NB4 (cell line): ENCODE measurements at regions not wholly inside any gene's neighbourhood (a gene's known extent, or its start where the extent isn't known, plus 50 kb on each side); places are given as distances from the start of the nearest gene placed in this dataset.

ENCODE experiments used
- DNase-seq: peaks from one replicate; pipeline ENCODE4 v3.0.0; 2010; ENCODE audit warnings: low read depth
- H3K4me3 ChIP-seq: one replicate; pipeline ENCODE4 v1.5.1; 2011; ENCODE audit warnings: mild to moderate bottlenecking, low read depth, low read length, moderate library complexity
- MYC ChIP-seq: IDR thresholded peaks from 2 replicates; pipeline ENCODE4 v1.6.1; 2011; ENCODE audit warnings: low read depth, low read length
- POLR2A ChIP-seq: IDR thresholded peaks from 2 replicates; pipeline ENCODE4 v1.6.1; 2011; ENCODE audit warnings: mild to moderate bottlenecking; ENCODE audit not compliant: insufficient read length; ENCODE audit errors: extremely low read depth
- TF ChIP-seq, protein P1 (sequence below): IDR thresholded peaks from 2 replicates; pipeline ENCODE4 v1.6.1; 2011; ENCODE audit warnings: low read depth, low read length
- TF ChIP-seq, protein P2 (sequence below): IDR thresholded peaks from one replicate; pipeline ENCODE4 v1.5.1; 2012; ENCODE audit warnings: low read depth, low read length

DNA sequence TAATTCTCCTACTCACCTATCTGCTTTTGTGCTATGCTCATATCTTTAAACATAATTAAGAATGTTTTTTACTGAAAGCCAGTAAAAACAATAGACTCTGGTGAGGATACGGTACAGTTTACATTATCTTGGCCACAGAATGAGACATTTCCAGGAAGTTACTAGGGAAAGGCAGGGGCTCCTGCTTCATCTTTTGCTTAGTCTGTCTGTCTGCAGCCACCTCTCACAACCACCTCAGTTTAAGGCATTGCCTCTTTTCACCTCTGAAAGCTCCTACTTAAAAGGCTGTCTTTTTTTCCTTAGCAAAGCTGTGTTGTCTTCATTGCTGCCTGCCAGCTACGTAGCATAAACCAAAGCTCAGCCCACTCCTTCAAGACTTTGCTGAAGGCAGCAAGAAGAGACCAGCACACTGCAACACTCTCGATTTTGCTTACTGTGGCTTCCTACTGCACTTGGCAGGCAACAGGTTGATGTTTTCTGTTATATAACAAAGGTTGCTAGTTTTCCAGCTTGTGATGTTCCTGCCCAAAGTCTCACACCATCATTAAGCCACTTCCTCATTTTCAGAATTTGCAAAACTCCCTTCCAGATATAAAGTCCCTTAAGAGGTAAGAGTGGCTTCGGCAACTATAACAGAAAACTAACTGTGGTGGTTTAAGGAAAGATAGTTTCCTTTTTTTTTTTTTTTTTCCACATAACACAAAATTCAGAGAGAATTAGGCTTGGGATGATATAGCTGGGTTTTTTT is 432.9 kb downstream of the GRXCR1 start:
- TF ChIP-seq, protein P1, sequence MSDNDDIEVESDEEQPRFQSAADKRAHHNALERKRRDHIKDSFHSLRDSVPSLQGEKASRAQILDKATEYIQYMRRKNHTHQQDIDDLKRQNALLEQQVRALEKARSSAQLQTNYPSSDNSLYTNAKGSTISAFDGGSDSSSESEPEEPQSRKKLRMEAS: no peak
- TF ChIP-seq MYC: no peak
- TF ChIP-seq, protein P2, sequence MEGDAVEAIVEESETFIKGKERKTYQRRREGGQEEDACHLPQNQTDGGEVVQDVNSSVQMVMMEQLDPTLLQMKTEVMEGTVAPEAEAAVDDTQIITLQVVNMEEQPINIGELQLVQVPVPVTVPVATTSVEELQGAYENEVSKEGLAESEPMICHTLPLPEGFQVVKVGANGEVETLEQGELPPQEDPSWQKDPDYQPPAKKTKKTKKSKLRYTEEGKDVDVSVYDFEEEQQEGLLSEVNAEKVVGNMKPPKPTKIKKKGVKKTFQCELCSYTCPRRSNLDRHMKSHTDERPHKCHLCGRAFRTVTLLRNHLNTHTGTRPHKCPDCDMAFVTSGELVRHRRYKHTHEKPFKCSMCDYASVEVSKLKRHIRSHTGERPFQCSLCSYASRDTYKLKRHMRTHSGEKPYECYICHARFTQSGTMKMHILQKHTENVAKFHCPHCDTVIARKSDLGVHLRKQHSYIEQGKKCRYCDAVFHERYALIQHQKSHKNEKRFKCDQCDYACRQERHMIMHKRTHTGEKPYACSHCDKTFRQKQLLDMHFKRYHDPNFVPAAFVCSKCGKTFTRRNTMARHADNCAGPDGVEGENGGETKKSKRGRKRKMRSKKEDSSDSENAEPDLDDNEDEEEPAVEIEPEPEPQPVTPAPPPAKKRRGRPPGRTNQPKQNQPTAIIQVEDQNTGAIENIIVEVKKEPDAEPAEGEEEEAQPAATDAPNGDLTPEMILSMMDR: no peak
- DNase-seq: peak; percentile 4
- no peak overlapping the region for H3K4me3 ChIP-seq

DNA sequence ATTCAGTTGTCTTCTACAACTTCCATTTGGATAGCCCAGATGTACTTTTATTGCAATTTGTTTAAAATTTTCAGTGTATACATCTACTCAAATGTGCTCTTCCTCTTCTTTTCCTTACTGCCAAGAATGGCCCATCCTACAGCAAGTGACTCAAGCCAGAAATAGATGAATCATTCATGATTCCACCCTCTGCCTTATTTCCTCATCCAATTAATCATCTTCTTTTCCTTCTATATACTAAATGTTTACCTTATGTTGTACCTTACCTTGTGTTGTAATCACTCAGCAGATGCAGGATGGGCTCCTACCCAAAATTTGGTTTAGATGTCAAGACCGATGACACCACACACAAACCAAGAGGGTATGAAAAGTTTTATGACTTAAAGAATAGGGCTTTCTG is 437.8 kb downstream of the GRXCR1 start:
- no peak overlapping the region for H3K4me3 ChIP-seq
- no peak for DNase-seq
- TF ChIP-seq POLR2A (no peak), MYC (no peak)
- TF ChIP-seq, protein P2: no peak

DNA sequence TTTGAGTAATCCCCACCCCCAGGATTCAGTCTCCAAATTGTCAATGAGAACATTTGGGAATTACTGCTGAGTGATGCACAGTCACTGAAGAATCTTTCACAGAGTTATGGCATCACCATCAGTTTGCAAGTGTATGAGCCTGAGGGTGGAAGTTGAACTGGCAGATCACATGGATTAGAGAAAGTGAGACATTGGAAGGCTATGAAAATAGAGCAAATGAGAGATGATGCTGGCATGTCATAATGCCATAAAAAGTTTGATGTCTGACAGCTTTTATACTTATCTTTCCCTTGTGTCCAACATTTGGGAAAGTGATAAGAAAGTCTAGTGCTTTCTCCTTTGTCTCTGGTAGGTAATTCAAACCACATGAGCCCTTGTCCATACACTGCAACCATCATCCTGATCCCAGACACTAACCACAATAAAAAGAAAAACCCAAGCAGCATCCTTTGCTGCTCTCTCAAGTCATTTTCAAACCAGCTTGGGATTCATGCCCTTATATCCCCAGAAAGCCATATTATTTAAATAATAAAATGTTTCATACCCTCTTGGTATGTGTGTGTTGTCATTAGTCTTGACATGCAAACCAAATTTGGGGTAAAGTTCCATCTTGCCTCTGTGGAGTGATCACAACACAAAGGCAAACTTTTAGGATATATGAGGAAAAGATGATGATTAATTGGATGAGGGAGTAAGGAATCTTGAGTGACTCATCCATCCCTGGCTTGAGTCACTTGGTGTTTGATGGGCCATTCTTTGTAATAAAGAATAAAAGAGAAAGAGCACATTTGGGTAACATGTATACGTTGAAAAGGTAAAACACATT is 438.9 kb downstream of the GRXCR1 start:
- no peak for DNase-seq
- no peak overlapping the region for H3K4me3 ChIP-seq
- TF ChIP-seq POLR2A (no peak), MYC (no peak)
- TF ChIP-seq, protein P1: no peak
- TF ChIP-seq, protein P2: no peak

GRCh38 chr4:43332052-43332425 is 439.5 kb downstream of the GRXCR1 start:
- TF ChIP-seq POLR2A: no peak
- no peak for TF ChIP-seq MYC
- TF ChIP-seq, protein P1: no peak
- TF ChIP-seq, protein P2: no peak
- no peak overlapping the region for H3K4me3 ChIP-seq
- DNase-seq: no peak

- H3K4me3 ChIP-seq: no peak overlapping the region
- DNase-seq: no peak
- TF ChIP-seq, protein P1: no peak
- no peak for TF ChIP-seq POLR2A
- TF ChIP-seq, protein P2: no peak
- no peak for TF ChIP-seq MYC
Observed at GRCh38 chr4:43337707-43338106, 445.2 kb downstream of the GRXCR1 start.
